Calu3 (cell line): ENCODE measurements at regions not wholly inside any gene's neighbourhood (a gene's known extent, or its start where the extent isn't known, plus 50 kb on each side); places are given as distances from the start of the nearest gene placed in this dataset.

Experiments
- BruUV-seq: library from RNA; stranded (reverse); fragments of 400-500 nt; replicated peaks from 2 replicates; lab custom pipeline; 2021; lab: Mats Ljungman, UMichigan
- CTCF ChIA-PET: fragments of 300-600 bp; sonication (Branson Sonifier 250); formaldehyde crosslinking; loops from one replicate; lab custom pipeline; 2022; ENCODE audit warnings: antibody characterized with exemption; lab: Charles Lee
- DNase-seq: peaks from one replicate; pipeline ENCODE4 v3.0.0; 2022
- H3K27ac Mint-ChIP-seq: one replicate; pipeline ENCODE4 v1.8.0; 2022; ENCODE audit warnings: mixed read lengths; ENCODE audit not compliant: unreplicated experiment
- H3K27me3 Mint-ChIP-seq: one replicate; pipeline ENCODE4 v1.8.0; 2022; ENCODE audit warnings: mixed read lengths; ENCODE audit not compliant: unreplicated experiment
- H3K36me3 Mint-ChIP-seq: one replicate; pipeline ENCODE4 v1.8.0; 2022; ENCODE audit warnings: mild to moderate bottlenecking, moderate library complexity, mixed read lengths; ENCODE audit not compliant: insufficient read depth, unreplicated experiment
- H3K4me1 Mint-ChIP-seq: one replicate; pipeline ENCODE4 v1.8.0; 2022; ENCODE audit warnings: mild to moderate bottlenecking, low read depth, mixed read lengths; ENCODE audit not compliant: unreplicated experiment
- H3K4me3 Mint-ChIP-seq: one replicate; pipeline ENCODE4 v1.8.0; 2022; ENCODE audit warnings: mild to moderate bottlenecking, low read depth, moderate library complexity, mixed read lengths; ENCODE audit not compliant: unreplicated experiment
- H3K9me3 Mint-ChIP-seq: one replicate; pipeline ENCODE4 v1.8.0; 2022; ENCODE audit warnings: low read depth, mixed read lengths; ENCODE audit not compliant: unreplicated experiment
- CTCF ChIP-seq: fragments of 200-600 bp; IDR thresholded peaks from one replicate; pipeline ENCODE4 v1.8.0; 2022; ENCODE audit warnings: antibody characterized with exemption; ENCODE audit not compliant: unreplicated experiment
- intact Hi-C: fragments of 100-400 bp; cut with micrococcal nuclease; formaldehyde crosslinking; loops from one replicate; pipeline ENCODE4 v1.10.0; 2022; ENCODE audit not compliant: unreplicated experiment

DNA sequence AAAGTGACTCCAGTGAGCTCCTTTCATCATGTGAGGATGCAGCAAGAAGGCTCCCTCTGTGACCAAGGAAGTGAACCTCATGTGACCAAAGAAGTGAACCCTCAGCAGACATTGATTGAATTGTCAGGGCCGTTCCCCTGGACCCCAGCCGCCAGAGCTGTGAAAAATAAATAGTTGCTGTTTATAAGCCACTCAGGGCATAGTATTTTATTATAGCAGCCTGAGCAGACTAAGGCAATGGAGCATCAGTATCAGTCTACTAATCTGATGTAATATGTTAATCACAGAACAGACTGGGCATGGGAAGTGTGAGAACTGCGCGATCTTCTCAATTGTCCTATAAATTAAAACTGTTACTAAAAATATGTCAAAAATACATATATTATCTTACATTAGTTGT, 384.5 kb upstream of the PRKCQ start:
- Mint-ChIP-seq H3K4me1 (no peaks in the 10 kb centered on the region), H3K4me3 (no peak overlapping the region), H3K27me3 (peaks cover 77% of the 10 kb centered on the region), H3K27ac (no peak overlapping the region), H3K9me3 (peaks cover 3% of the 10 kb centered on the region), H3K36me3 (no peaks in the 10 kb centered on the region)
- intact Hi-C loops: no loop called here
- no TSS peak for BruUV-seq
- no peak for TF ChIP-seq CTCF
- no peak for DNase-seq
- CTCF ChIA-PET: no interaction called here

DNA sequence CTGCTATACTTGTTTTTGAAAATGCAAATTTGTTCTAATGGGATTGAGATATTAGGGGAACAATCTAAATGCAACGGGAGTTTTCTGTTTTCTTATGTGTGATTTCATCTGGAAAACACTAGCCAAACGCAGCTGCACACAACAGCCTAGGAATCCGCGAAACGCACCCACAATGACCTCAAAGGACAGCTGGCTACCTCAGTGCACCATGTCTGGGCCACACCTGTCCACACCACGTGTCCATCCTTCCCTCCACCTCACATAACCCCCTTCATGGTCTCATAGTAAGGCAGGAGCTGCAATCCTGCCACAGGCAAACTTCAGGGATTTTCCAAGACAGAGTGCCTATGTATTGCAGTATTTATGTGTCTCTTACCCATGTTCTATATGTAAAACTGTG, 382.5 kb upstream of the PRKCQ start:
- peaks cover 3% of the 10 kb centered on the region for H3K9me3 Mint-ChIP-seq
- no TSS peak for BruUV-seq
- no peaks in the 10 kb centered on the region for H3K4me1 Mint-ChIP-seq
- DNase-seq: no peak
- no peaks in the 10 kb centered on the region for H3K36me3 Mint-ChIP-seq
- intact Hi-C loops: no loop called here
- no peak for TF ChIP-seq CTCF
- no peak overlapping the region for H3K4me3 Mint-ChIP-seq
- peaks cover 57% of the 10 kb centered on the region for H3K27me3 Mint-ChIP-seq
- H3K27ac Mint-ChIP-seq: no peak overlapping the region
- CTCF ChIA-PET: no interaction called here

- no peaks in the 10 kb centered on the region for H3K4me1 Mint-ChIP-seq
- CTCF ChIA-PET: no interaction called here
- H3K36me3 Mint-ChIP-seq: no peaks in the 10 kb centered on the region
- H3K27ac Mint-ChIP-seq: no peak overlapping the region
- no TSS peak for BruUV-seq
- intact Hi-C loops: no loop called here
- H3K4me3 Mint-ChIP-seq: no peak overlapping the region
- H3K27me3 Mint-ChIP-seq: peaks cover 59% of the 10 kb centered on the region
- no peak for TF ChIP-seq CTCF
- no peak for DNase-seq
- H3K9me3 Mint-ChIP-seq: no peaks in the 10 kb centered on the region
These were observed 378.6 kb upstream of the PRKCQ start for GRCh38 chr10:6958711-6959110.

DNA sequence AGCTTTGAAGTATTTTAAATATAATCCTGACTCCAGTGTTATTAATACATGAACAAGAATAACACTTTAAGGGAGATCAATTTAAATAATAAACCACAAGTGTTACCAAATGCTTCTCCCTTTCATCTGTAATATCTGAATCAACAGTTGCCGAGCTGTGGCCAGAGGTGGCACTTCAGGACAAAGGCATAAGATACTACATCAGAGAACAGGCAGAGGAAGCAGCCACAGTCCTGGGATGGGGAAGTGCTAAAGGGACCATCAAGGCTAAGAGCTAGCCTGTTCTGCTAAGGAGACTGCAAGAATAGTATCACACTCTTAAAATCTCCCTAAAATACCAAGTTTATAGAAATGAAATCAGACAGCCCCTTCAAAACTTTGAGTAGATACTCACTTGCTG, 378.2 kb upstream of the PRKCQ start:
- H3K36me3 Mint-ChIP-seq: no peaks in the 10 kb centered on the region
- H3K9me3 Mint-ChIP-seq: no peaks in the 10 kb centered on the region
- no peak for DNase-seq
- peaks cover 57% of the 10 kb centered on the region for H3K27me3 Mint-ChIP-seq
- H3K4me3 Mint-ChIP-seq: no peak overlapping the region
- TF ChIP-seq CTCF: no peak
- no peak overlapping the region for H3K27ac Mint-ChIP-seq
- CTCF ChIA-PET: no interaction called here
- intact Hi-C loops: no loop called here
- H3K4me1 Mint-ChIP-seq: no peaks in the 10 kb centered on the region
- BruUV-seq: no TSS peak
